Sigmoid colon (tissue), 4 donors: ENCODE measurements at regions not wholly inside any gene's neighbourhood (a gene's known extent, or its start where the extent isn't known, plus 50 kb on each side); places are given as distances from the start of the nearest gene placed in this dataset.
"Not testable (repeated sequence)": the region's sequence is repeated elsewhere in the genome, so short reads cannot be mapped to it uniquely, and the experiment has no call there.

ENCODE experiments used
- CTCF ChIP-seq, 4 experiments: fragments of 450-650 bp in 3 of 4; fragments of 200-600 bp in 1 of 4; IDR thresholded peaks; one replicate each; pipeline ENCODE4 v1.5.1; 2016 to 2019; ENCODE audit warnings: antibody characterized with exemption in 4 of 4, mild to moderate bottlenecking in 3 of 4, moderate library complexity in 2 of 4
- EP300 ChIP-seq, 4 donors: sonication (generic); formaldehyde crosslinking; IDR thresholded peaks; one replicate each; pipeline ENCODE4 v1.6.1; 2017; ENCODE audit warnings: antibody characterized with exemption in 4 of 4
- POLR2A ChIP-seq, 2 donors: fragments of 450-650 bp; IDR thresholded peaks; one replicate each; pipeline ENCODE4 v1.6.1; 2016; ENCODE audit warnings: antibody characterized with exemption in 2 of 2, mild to moderate bottlenecking in 2 of 2, moderate library complexity in 2 of 2
- POLR2AphosphoS5 ChIP-seq, 4 donors: sonication (generic); formaldehyde crosslinking; IDR thresholded peaks; one replicate each; pipeline ENCODE4 v1.6.1; 2017; ENCODE audit warnings: antibody characterized with exemption in 4 of 4

DNA sequence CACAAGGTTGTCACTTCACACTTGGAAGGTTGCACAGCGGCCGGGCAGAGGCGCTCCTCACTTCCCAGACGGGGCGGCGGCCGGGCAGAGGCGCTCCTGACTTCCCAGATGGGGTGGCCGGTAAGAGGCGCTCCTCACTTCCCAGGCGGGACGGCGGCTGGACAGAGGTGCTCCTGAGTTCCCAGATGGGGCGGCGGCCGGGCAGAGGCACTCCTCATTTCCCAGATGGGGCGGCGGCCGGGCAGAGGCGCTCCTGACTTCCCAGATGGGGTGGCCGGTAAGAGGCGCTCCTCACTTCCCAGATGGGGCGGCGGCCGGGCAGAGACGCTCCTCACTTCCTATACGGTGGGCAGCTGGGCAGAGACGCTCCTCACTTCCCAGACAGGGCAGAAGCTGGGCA is 199.4 kb upstream of the PODXL start:
- not testable (repeated sequence) for TF ChIP-seq CTCF, POLR2A, POLR2AphosphoS5, EP300 (IDR thresholded peaks at IDR 0.05)
